ENCODE measurements at regions not wholly inside any gene's neighbourhood (a gene's known extent, or its start where the extent isn't known, plus 50 kb on each side); places are given as distances from the start of the nearest gene placed in this dataset.

- Histone ChIP-seq H3K4me2 (ENCODE audit: low read length) (no peak overlapping the region), H3K36me3 (ENCODE audit: insufficient read depth, low read length) (no peaks in the 10 kb centered on the region), H3K27me3 (ENCODE audit: insufficient read depth, low read length) (no peaks in the 10 kb centered on the region), H4K20me1 (ENCODE audit: insufficient read depth, low read length) (no peaks in the 10 kb centered on the region), H3K79me2 (ENCODE audit: insufficient read depth, low read length) (no peaks in the 10 kb centered on the region), H3K27ac (ENCODE audit: low read depth, low read length) (no peak overlapping the region), H3K4me3 (ENCODE audit: insufficient read depth, low read depth, low read length) (no peak overlapping the region), H3K9me3 (ENCODE audit: insufficient read depth, low read depth, low read length) (no peaks in the 10 kb centered on the region), H3K4me1 (ENCODE audit: insufficient read depth, low read length) (no peaks in the 10 kb centered on the region), H3K9ac (ENCODE audit: low read length) (no peak overlapping the region), H2AFZ (ENCODE audit: low read depth, low read length) (no peak overlapping the region)
- DNase-seq (ENCODE audit: low read depth) (no peak), FAIRE-seq (no peak)
- Mint-ChIP-seq H3K27ac (ENCODE audit: unreplicated experiment) (no peak overlapping the region), H3K9me3 (ENCODE audit: unreplicated experiment) (peaks cover 5% of the 10 kb centered on the region), H3K4me1 (ENCODE audit: low read depth, unreplicated experiment) (no peaks in the 10 kb centered on the region), H3K27me3 (ENCODE audit: low read depth, unreplicated experiment) (peaks cover 2% of the 10 kb centered on the region), H3K4me3 (ENCODE audit: unreplicated experiment) (no peak overlapping the region), H3K36me3 (ENCODE audit: low read depth, unreplicated experiment) (no peaks in the 10 kb centered on the region)
- TF ChIP-seq EZH2 (IDR thresholded peaks at IDR 0.05; ENCODE audit: insufficient read depth, low read length), result no peak
- no peak for TF ChIP-seq CTCF (IDR thresholded peaks at IDR 0.05; ENCODE audit: insufficient read depth, low read depth, low read length)
Observed at GRCh38 chr3:3740061-3740460, 59.2 kb upstream of the LRRN1 start.

GRCh38 chr3:3739330-3740060 lies 59.7 kb upstream of the LRRN1 start:
- Histone ChIP-seq H3K4me1 (ENCODE audit: insufficient read depth, low read length) (no peaks in the 10 kb centered on the region), H3K9me3 (ENCODE audit: insufficient read depth, low read depth, low read length) (no peaks in the 10 kb centered on the region), H3K4me2 (ENCODE audit: low read length) (no peak overlapping the region), H3K27me3 (ENCODE audit: insufficient read depth, low read length) (no peaks in the 10 kb centered on the region), H3K4me3 (ENCODE audit: insufficient read depth, low read depth, low read length) (no peak overlapping the region), H3K9ac (ENCODE audit: low read length) (no peak overlapping the region), H3K36me3 (ENCODE audit: insufficient read depth, low read length) (no peaks in the 10 kb centered on the region), H4K20me1 (ENCODE audit: insufficient read depth, low read length) (no peaks in the 10 kb centered on the region), H2AFZ (ENCODE audit: low read depth, low read length) (no peak overlapping the region), H3K27ac (ENCODE audit: low read depth, low read length) (no peak overlapping the region), H3K79me2 (ENCODE audit: insufficient read depth, low read length) (no peaks in the 10 kb centered on the region)
- Mint-ChIP-seq H3K36me3 (ENCODE audit: low read depth, unreplicated experiment) (no peaks in the 10 kb centered on the region), H3K9me3 (ENCODE audit: unreplicated experiment) (peaks cover 5% of the 10 kb centered on the region), H3K4me3 (ENCODE audit: unreplicated experiment) (no peak overlapping the region), H3K4me1 (ENCODE audit: low read depth, unreplicated experiment) (no peaks in the 10 kb centered on the region), H3K27ac (ENCODE audit: unreplicated experiment) (no peak overlapping the region), H3K27me3 (ENCODE audit: low read depth, unreplicated experiment) (peaks cover 2% of the 10 kb centered on the region)
- FAIRE-seq (no peak), DNase-seq (ENCODE audit: low read depth) (no peak)
- TF ChIP-seq EZH2 (IDR thresholded peaks at IDR 0.05; ENCODE audit: insufficient read depth, low read length) (no peak), CTCF (IDR thresholded peaks at IDR 0.05; ENCODE audit: insufficient read depth, low read depth, low read length) (no peak)

- H3K9me3 ChIP-seq (ENCODE audit: insufficient read depth, low read depth, low read length), result no peaks in the 10 kb centered on the region
- FAIRE-seq (no peak), DNase-seq (ENCODE audit: low read depth) (no peak)
- no peaks in the 10 kb centered on the region for H3K27me3 ChIP-seq (ENCODE audit: insufficient read depth, low read length)
- H3K27ac ChIP-seq (ENCODE audit: low read depth, low read length), result no peak overlapping the region
- Mint-ChIP-seq H3K4me1 (ENCODE audit: low read depth, unreplicated experiment) (no peaks in the 10 kb centered on the region), H3K9me3 (ENCODE audit: unreplicated experiment) (peaks cover 5% of the 10 kb centered on the region), H3K27ac (ENCODE audit: unreplicated experiment) (no peak overlapping the region), H3K4me3 (ENCODE audit: unreplicated experiment) (no peak overlapping the region), H3K36me3 (ENCODE audit: low read depth, unreplicated experiment) (no peaks in the 10 kb centered on the region), H3K27me3 (ENCODE audit: low read depth, unreplicated experiment) (no peaks in the 10 kb centered on the region)
- H3K4me3 ChIP-seq (ENCODE audit: insufficient read depth, low read depth, low read length), result no peak overlapping the region
- no peaks in the 10 kb centered on the region for H3K79me2 ChIP-seq (ENCODE audit: insufficient read depth, low read length)
- TF ChIP-seq EZH2 (IDR thresholded peaks at IDR 0.05; ENCODE audit: insufficient read depth, low read length) (no peak), CTCF (IDR thresholded peaks at IDR 0.05; ENCODE audit: insufficient read depth, low read depth, low read length) (no peak)
- H2AFZ ChIP-seq (ENCODE audit: low read depth, low read length), result no peak overlapping the region
- no peak overlapping the region for H3K4me2 ChIP-seq (ENCODE audit: low read length)
- no peak overlapping the region for H3K9ac ChIP-seq (ENCODE audit: low read length)
- H4K20me1 ChIP-seq (ENCODE audit: insufficient read depth, low read length), result no peaks in the 10 kb centered on the region
- H3K36me3 ChIP-seq (ENCODE audit: insufficient read depth, low read length), result no peaks in the 10 kb centered on the region
- no peaks in the 10 kb centered on the region for H3K4me1 ChIP-seq (ENCODE audit: insufficient read depth, low read length)
Observed at GRCh38 chr3:3737531-3737930, 61.7 kb upstream of the LRRN1 start.
